Body of pancreas (tissue), 4 donors: ENCODE measurements at regions not wholly inside any gene's neighbourhood (a gene's known extent, or its start where the extent isn't known, plus 50 kb on each side); places are given as distances from the start of the nearest gene placed in this dataset.

Experiments used
- POLR2A ChIP-seq, 3 donors: fragments of 450-650 bp; IDR thresholded peaks; one replicate each; pipeline ENCODE4 v1.6.1; 2016; ENCODE audit warnings: antibody characterized with exemption in 3 of 3, mild to moderate bottlenecking in 2 of 3
- TF ChIP-seq, protein P1 (sequence below), 7 experiments: fragments of 450-650 bp in 4 of 7; fragments of 200-600 bp in 3 of 7; sonication (generic) in 3 of 7; IDR thresholded peaks; one replicate each; pipeline ENCODE4 v1.5.1; 2016 to 2019; ENCODE audit warnings: antibody characterized with exemption in 7 of 7

DNA sequence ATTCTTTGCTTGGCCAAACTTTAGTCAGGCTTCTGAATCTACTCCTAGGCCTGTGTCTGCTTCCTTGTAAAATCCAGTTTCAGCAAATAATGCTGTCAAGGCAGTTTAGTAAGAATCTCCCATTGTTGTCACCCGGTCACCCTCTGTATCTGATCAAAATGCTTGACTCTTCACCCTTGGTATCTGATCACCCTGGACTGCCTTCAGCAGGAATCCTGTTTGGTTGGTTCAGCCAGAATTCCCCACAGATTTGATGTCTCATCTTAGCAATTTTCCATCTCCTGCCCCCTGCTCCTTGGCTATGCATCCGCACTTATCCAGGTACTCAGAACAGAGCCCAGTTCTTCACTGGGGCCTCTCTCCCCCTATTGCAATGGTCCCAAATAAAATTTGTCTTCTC is 172.4 kb upstream of the UBL3 start:
- no peak for TF ChIP-seq POLR2A (IDR thresholded peaks at IDR 0.05)
- TF ChIP-seq, protein P1, sequence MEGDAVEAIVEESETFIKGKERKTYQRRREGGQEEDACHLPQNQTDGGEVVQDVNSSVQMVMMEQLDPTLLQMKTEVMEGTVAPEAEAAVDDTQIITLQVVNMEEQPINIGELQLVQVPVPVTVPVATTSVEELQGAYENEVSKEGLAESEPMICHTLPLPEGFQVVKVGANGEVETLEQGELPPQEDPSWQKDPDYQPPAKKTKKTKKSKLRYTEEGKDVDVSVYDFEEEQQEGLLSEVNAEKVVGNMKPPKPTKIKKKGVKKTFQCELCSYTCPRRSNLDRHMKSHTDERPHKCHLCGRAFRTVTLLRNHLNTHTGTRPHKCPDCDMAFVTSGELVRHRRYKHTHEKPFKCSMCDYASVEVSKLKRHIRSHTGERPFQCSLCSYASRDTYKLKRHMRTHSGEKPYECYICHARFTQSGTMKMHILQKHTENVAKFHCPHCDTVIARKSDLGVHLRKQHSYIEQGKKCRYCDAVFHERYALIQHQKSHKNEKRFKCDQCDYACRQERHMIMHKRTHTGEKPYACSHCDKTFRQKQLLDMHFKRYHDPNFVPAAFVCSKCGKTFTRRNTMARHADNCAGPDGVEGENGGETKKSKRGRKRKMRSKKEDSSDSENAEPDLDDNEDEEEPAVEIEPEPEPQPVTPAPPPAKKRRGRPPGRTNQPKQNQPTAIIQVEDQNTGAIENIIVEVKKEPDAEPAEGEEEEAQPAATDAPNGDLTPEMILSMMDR (IDR thresholded peaks at IDR 0.05) = no peak
